ENCODE measurements at regions not wholly inside any gene's neighbourhood (a gene's known extent, or its start where the extent isn't known, plus 50 kb on each side); places are given as distances from the start of the nearest gene placed in this dataset.

- Histone ChIP-seq H3K27me3 (peaks cover 10% of the 10 kb centered on the region), H3K36me3 (no peaks in the 10 kb centered on the region), H3K27ac (no peak overlapping the region), H3K4me1 (no peaks in the 10 kb centered on the region), H3K4me3 (no peak overlapping the region), H3K9me3 (no peaks in the 10 kb centered on the region)
- no peak for ATAC-seq
- WGBS, 2 donors (ENCODE audit: low coverage in 1 of 2) = 40 to 44% methylated on average over 3 to 5 of the region's 8 CpGs
- TF ChIP-seq POLR2A (IDR thresholded peaks at IDR 0.05) = no peak
Observed at GRCh38 chr14:98606041-98606640, 665.9 kb downstream of the BCL11B start.

GRCh38 chr14:98606816-98607215, 665.2 kb downstream of the BCL11B start:
- Histone ChIP-seq H3K9me3 (no peaks in the 10 kb centered on the region), H3K27me3 (peaks cover 4% of the 10 kb centered on the region), H3K4me1 (no peaks in the 10 kb centered on the region), H3K27ac (no peak overlapping the region), H3K36me3 (no peaks in the 10 kb centered on the region), H3K4me3 (no peak overlapping the region)
- TF ChIP-seq EP300 (IDR thresholded peaks at IDR 0.05) = no peak
- TF ChIP-seq POLR2A (IDR thresholded peaks at IDR 0.05) = no peak
- TF ChIP-seq POLR2AphosphoS5 (IDR thresholded peaks at IDR 0.05) = no peak
- TF ChIP-seq CTCF (IDR thresholded peaks at IDR 0.05) = no peak
- no peak for ATAC-seq
- WGBS, 2 donors (ENCODE audit: low coverage in 1 of 2) = 31 to 60% methylated on average over 1 to 2 of the region's 4 CpGs

- Histone ChIP-seq H3K4me3 (no peak overlapping the region), H3K36me3 (no peaks in the 10 kb centered on the region), H3K4me1 (no peaks in the 10 kb centered on the region), H3K27me3 (no peaks in the 10 kb centered on the region), H3K27ac (no peak overlapping the region), H3K9me3 (no peaks in the 10 kb centered on the region)
- ATAC-seq = no peak
- no peak for TF ChIP-seq POLR2AphosphoS5 (IDR thresholded peaks at IDR 0.05)
- no peak for TF ChIP-seq EP300 (IDR thresholded peaks at IDR 0.05)
- no peak for TF ChIP-seq POLR2A (IDR thresholded peaks at IDR 0.05)
- TF ChIP-seq CTCF (IDR thresholded peaks at IDR 0.05) = no peak
- WGBS, 2 donors (ENCODE audit: low coverage in 1 of 2) = 29 to 67% methylated on average over 1 to 3 of the region's 4 CpGs
Observed at GRCh38 chr14:98607341-98607910, 664.6 kb downstream of the BCL11B start.

GRCh38 chr14:98608071-98609060, 663.6 kb downstream of the BCL11B start:
- Histone ChIP-seq H3K27me3 (no peaks in the 10 kb centered on the region), H3K9me3 (no peaks in the 10 kb centered on the region), H3K4me3 (no peak overlapping the region), H3K36me3 (no peaks in the 10 kb centered on the region), H3K27ac (no peak overlapping the region), H3K4me1 (no peaks in the 10 kb centered on the region)
- ATAC-seq = no peak
- 40 to 100% methylated on average over 1 of the region's 11 CpGs for WGBS, 2 donors (ENCODE audit: low coverage in 1 of 2)
- TF ChIP-seq EP300 (IDR thresholded peaks at IDR 0.05) = no peak
- TF ChIP-seq CTCF (IDR thresholded peaks at IDR 0.05) = no peak
- no peak for TF ChIP-seq POLR2AphosphoS5 (IDR thresholded peaks at IDR 0.05)
- TF ChIP-seq POLR2A (IDR thresholded peaks at IDR 0.05) = no peak

- Histone ChIP-seq H3K4me1 (no peaks in the 10 kb centered on the region), H3K27ac (no peak overlapping the region), H3K4me3 (no peak overlapping the region), H3K27me3 (no peaks in the 10 kb centered on the region), H3K9me3 (peaks cover 0 to 4% (median 0%) of the 10 kb centered on the region in 3 donors), H3K36me3 (no peaks in the 10 kb centered on the region)
- 53 to 69% methylated on average over 6 of the region's 6 CpGs for WGBS, 2 donors (ENCODE audit: low coverage in 1 of 2)
- ATAC-seq = no peak
- TF ChIP-seq EP300 (IDR thresholded peaks at IDR 0.05) = no peak
- TF ChIP-seq CTCF (IDR thresholded peaks at IDR 0.05) = no peak
- no peak for TF ChIP-seq POLR2A (IDR thresholded peaks at IDR 0.05)
Observed at GRCh38 chr14:98612434-98613200, 659.4 kb downstream of the BCL11B start.
